Testis (tissue), 2 donors: ENCODE measurements at regions not wholly inside any gene's neighbourhood (a gene's known extent, or its start where the extent isn't known, plus 50 kb on each side); places are given as distances from the start of the nearest gene placed in this dataset.

Experiments used
- DNase-seq: peaks from one replicate; pipeline ENCODE4 v3.0.0-alpha.2; 2019
- H3K27ac ChIP-seq, 2 donors: fragments of 200-600 bp; sonication (generic); one replicate each; pipeline ENCODE4 v1.5.1; 2019
- H3K27me3 ChIP-seq: fragments of 200-600 bp; sonication (generic); one replicate; pipeline ENCODE4 v1.5.1; 2019
- H3K36me3 ChIP-seq: fragments of 200-600 bp; sonication (generic); one replicate; pipeline ENCODE4 v1.5.1; 2017; ENCODE audit warnings: low read depth; ENCODE audit errors: missing control alignments
- H3K4me1 ChIP-seq: fragments of 200-600 bp; sonication (generic); one replicate; pipeline ENCODE4 v1.5.1; 2019
- H3K4me3 ChIP-seq, 2 donors: fragments of 200-600 bp; sonication (generic); one replicate each; pipeline ENCODE4 v1.5.1; 2017 to 2019
- H3K9me3 ChIP-seq: fragments of 200-600 bp; sonication (generic); one replicate; pipeline ENCODE4 v1.5.1; 2017
- POLR2A ChIP-seq: fragments of 450-650 bp; IDR thresholded peaks from one replicate; pipeline ENCODE4 v1.6.1; 2017; ENCODE audit warnings: antibody characterized with exemption, mild to moderate bottlenecking, moderate library complexity
- WGBS, 2 donors: methylation state at CpG; one replicate each; pipeline ENCODE4 v1.1.5; 2018; 5-methylcytosine and 5-hydroxymethylcytosine counted together
- intact Hi-C: fragments of 100-400 bp; cut with DNase I; formaldehyde crosslinking; loops from one replicate; pipeline ENCODE4 v1.15.1; 2023; ENCODE audit warnings: low total_unique reads
- TF ChIP-seq, protein P1 (sequence below), 3 experiments: fragments of 450-650 bp in 2 of 3; fragments of 200-600 bp in 1 of 3; sonication (generic) in 1 of 3; IDR thresholded peaks; one replicate each; pipeline ENCODE4 v1.5.1; 2016 to 2019; ENCODE audit warnings: antibody characterized with exemption in 3 of 3, mild to moderate bottlenecking in 2 of 3, moderate library complexity in 1 of 3

DNA sequence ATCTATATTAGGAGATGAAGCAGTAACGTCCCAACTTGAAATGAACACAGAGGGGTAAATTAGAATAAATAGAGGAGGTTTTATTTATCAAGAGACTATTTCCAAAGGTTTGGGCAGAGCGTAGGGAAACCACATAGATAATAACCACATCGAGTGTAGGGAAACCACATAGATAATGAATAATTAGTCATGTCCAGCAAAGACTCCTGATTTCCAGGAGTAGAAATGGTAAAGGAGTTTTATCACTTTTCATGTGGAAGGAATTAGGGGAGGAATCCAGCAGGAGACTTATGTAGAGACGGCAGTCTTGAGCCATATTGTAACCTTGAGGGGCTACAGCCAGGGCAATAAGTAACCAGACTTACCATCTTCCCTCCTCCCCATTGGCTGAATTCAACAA, 136.3 kb upstream of the CSNK1A1L start:
- Histone ChIP-seq H3K4me3 (no peak overlapping the region), H3K27ac (no peak overlapping the region), H3K36me3 (no peaks in the 10 kb centered on the region), H3K9me3 (no peaks in the 10 kb centered on the region), H3K27me3 (no peaks in the 10 kb centered on the region), H3K4me1 (no peaks in the 10 kb centered on the region)
- intact Hi-C loops: no loop called here
- WGBS, 2 donors: 54 to 76% methylated on average over 4 of the region's 4 CpGs
- TF ChIP-seq, protein P1, sequence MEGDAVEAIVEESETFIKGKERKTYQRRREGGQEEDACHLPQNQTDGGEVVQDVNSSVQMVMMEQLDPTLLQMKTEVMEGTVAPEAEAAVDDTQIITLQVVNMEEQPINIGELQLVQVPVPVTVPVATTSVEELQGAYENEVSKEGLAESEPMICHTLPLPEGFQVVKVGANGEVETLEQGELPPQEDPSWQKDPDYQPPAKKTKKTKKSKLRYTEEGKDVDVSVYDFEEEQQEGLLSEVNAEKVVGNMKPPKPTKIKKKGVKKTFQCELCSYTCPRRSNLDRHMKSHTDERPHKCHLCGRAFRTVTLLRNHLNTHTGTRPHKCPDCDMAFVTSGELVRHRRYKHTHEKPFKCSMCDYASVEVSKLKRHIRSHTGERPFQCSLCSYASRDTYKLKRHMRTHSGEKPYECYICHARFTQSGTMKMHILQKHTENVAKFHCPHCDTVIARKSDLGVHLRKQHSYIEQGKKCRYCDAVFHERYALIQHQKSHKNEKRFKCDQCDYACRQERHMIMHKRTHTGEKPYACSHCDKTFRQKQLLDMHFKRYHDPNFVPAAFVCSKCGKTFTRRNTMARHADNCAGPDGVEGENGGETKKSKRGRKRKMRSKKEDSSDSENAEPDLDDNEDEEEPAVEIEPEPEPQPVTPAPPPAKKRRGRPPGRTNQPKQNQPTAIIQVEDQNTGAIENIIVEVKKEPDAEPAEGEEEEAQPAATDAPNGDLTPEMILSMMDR (IDR thresholded peaks at IDR 0.05): no peak
- TF ChIP-seq POLR2A: no peak
- DNase-seq: no peak

DNA sequence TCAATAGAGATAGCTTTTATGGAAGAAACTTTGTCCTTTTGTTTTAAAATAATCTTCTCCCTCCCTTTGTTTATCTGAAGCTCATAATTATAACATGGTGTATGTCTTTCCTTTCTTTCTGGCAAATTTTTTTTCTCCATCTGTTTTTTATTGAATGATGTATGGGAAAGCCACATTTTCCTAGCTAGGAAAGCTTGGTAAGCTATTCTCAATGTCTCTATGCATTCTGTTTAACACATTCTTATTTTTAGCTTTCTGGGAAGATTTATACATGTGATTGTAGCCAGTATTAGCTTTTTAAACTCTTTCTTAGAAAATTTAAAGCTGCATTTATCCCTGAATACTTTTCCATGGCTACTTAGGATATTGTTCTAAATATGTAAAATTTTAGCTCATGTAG, 124.9 kb upstream of the CSNK1A1L start:
- no peak for DNase-seq
- intact Hi-C loops: no loop called here
- no peak for TF ChIP-seq POLR2A
- TF ChIP-seq, protein P1 (IDR thresholded peaks at IDR 0.05): no peak

DNA sequence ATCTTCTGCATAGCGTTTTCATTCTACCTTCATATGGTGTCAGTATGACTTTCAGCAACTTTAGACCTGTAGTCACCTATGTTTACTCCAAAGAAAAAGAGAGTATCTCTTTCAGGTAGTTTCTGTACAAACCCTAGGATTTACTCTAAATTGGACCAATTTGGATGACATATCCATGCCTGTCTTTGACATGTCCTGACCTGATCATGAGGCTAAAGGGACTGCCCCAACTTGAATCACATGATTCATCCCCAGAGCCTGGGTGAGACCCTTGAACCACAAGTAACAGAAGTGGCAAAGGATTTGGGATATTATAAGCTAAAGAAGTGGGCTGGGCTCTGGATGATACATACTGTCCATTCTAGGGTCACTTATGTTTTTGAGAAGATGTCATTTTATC, 124.5 kb upstream of the CSNK1A1L start:
- DNase-seq: no peak
- H3K9me3 ChIP-seq: no peaks in the 10 kb centered on the region
- H3K36me3 ChIP-seq: no peaks in the 10 kb centered on the region
- intact Hi-C loops: no loop called here
- no peaks in the 10 kb centered on the region for H3K4me1 ChIP-seq
- no peaks in the 10 kb centered on the region for H3K27me3 ChIP-seq
- no peak overlapping the region for H3K27ac ChIP-seq
- no peak overlapping the region for H3K4me3 ChIP-seq
- WGBS, 2 donors: 0 to 58% methylated on average over 1 of the region's 1 CpG
- TF ChIP-seq, protein P1 (IDR thresholded peaks at IDR 0.05): no peak
- TF ChIP-seq POLR2A: no peak

More for the DNA sequence above, 124.9 kb upstream of the CSNK1A1L start:
- Histone ChIP-seq H3K27me3 (no peaks in the 10 kb centered on the region), H3K4me3 (no peak overlapping the region), H3K4me1 (no peaks in the 10 kb centered on the region), H3K36me3 (no peaks in the 10 kb centered on the region), H3K9me3 (no peaks in the 10 kb centered on the region), H3K27ac (no peak overlapping the region)

DNA sequence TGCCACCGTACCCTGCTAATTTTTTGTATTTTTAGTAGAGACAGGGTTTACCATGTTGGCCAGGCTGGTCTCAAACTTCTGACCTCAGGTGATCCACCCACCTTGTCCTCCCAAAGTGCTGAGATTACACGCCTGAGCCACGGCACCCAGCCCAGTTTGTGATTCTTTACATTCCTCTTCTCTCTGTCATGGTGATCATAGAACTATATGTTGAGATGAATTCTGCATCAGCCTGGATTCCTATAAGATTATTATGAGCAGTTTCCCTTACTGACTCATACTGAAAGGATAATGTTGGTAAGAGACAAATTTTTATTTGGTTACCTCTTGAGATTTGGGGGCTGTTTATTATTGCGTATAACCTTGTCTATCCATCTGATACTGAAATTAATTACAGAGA, 121.5 kb upstream of the CSNK1A1L start:
- H3K4me1 ChIP-seq: no peaks in the 10 kb centered on the region
- no peak overlapping the region for H3K4me3 ChIP-seq
- no peak for DNase-seq
- no peaks in the 10 kb centered on the region for H3K27me3 ChIP-seq
- no peaks in the 10 kb centered on the region for H3K36me3 ChIP-seq
- TF ChIP-seq, protein P1 (IDR thresholded peaks at IDR 0.05): no peak
- TF ChIP-seq POLR2A: no peak
- no peaks in the 10 kb centered on the region for H3K9me3 ChIP-seq
- no peak overlapping the region for H3K27ac ChIP-seq
- WGBS, 2 donors: 93 to 95% methylated on average over 4 of the region's 4 CpGs
- intact Hi-C loops: no loop called here

DNA sequence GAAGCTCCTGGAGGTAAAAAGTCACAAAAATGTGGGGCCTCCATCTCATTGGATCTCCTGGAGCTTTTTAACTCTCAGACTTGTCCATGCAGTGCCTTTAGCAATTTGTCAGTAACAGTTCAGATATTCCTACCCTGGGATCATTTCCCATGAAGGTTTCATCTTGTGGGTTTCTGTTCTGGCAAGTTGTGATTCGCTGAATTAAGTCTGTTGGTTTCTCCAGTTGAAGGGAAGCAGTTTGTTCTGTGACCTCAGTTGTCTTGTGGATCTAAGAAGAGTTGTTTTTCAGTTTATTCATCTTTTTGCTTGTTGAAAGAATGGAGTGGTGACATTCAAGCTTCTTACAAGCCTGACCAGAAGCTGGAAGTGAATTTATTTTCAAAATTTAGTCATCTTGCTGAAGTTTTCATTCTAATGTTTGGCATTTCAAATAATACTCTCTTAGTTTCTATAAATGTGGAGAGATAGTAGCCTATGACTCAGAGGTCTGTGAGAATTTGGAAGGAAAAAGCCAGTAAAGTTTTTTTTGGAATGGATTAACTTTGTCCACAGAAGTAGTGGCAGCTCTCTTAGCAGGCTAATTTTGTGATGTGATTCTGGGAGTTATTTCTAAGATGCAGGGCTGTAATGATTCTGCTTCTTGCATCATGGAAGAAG, 120.1 kb upstream of the CSNK1A1L start:
- intact Hi-C loops: no loop called here
- Histone ChIP-seq H3K36me3 (no peaks in the 10 kb centered on the region), H3K4me3 (no peak overlapping the region), H3K9me3 (no peaks in the 10 kb centered on the region), H3K4me1 (no peaks in the 10 kb centered on the region), H3K27me3 (no peaks in the 10 kb centered on the region), H3K27ac (no peak overlapping the region)
- TF ChIP-seq POLR2A: no peak
- TF ChIP-seq, protein P1 (IDR thresholded peaks at IDR 0.05): no peak
- WGBS, 2 donors: 82 to 100% methylated on average over 1 of the region's 1 CpG
- DNase-seq: no peak
